ENCODE measurements at regions not wholly inside any gene's neighbourhood (a gene's known extent, or its start where the extent isn't known, plus 50 kb on each side); places are given as distances from the start of the nearest gene placed in this dataset.
A peak's percentile ranks its signal among the peaks of the same experiment; 100 is the strongest.

GRCh38 chr6:126947070-126947469 is 171.4 kb upstream of the RSPO3 start:
- H3K36me3 ChIP-seq (ENCODE audit: control insufficient read depth, insufficient read depth, low read length), result no peaks in the 10 kb centered on the region
- no peak for TF ChIP-seq CTCF (IDR thresholded peaks at IDR 0.05; ENCODE audit: insufficient read depth, low read length, severe bottlenecking)
- H3K4me3 ChIP-seq (ENCODE audit: low read depth, low read length), result no peak overlapping the region
- H3K27me3 ChIP-seq (ENCODE audit: control insufficient read depth, insufficient read depth, low read length), result no peaks in the 10 kb centered on the region
- DNase-seq (ENCODE audit: low read depth) (no peak), FAIRE-seq (peak; percentile 60)

GRCh38 chr6:126949786-126950185 is 168.7 kb upstream of the RSPO3 start:
- TF ChIP-seq CTCF (IDR thresholded peaks at IDR 0.05; ENCODE audit: insufficient read depth, low read length, severe bottlenecking), result no peak
- no peaks in the 10 kb centered on the region for H3K27me3 ChIP-seq (ENCODE audit: control insufficient read depth, insufficient read depth, low read length)
- FAIRE-seq, result no peak

GRCh38 chr6:126955621-126956020 is 162.8 kb upstream of the RSPO3 start:
- DNase-seq (ENCODE audit: low read depth) (peak; percentile 61), FAIRE-seq (no peak)
- Histone ChIP-seq H3K4me3 (ENCODE audit: low read depth, low read length) (no peak overlapping the region), H3K27me3 (ENCODE audit: control insufficient read depth, insufficient read depth, low read length) (peaks cover 2% of the 10 kb centered on the region), H3K36me3 (ENCODE audit: control insufficient read depth, insufficient read depth, low read length) (no peaks in the 10 kb centered on the region)
- no peak for TF ChIP-seq CTCF (IDR thresholded peaks at IDR 0.05; ENCODE audit: insufficient read depth, low read length, severe bottlenecking)

More at GRCh38 chr6:126949786-126950185, 168.7 kb upstream of the RSPO3 start:
- no peak overlapping the region for H3K4me3 ChIP-seq (ENCODE audit: low read depth, low read length)
- DNase-seq (ENCODE audit: low read depth), result no peak
- H3K36me3 ChIP-seq (ENCODE audit: control insufficient read depth, insufficient read depth, low read length), result no peaks in the 10 kb centered on the region

GRCh38 chr6:126957721-126958120 is 160.8 kb upstream of the RSPO3 start:
- Histone ChIP-seq H3K4me3 (ENCODE audit: low read depth, low read length) (no peak overlapping the region), H3K27me3 (ENCODE audit: control insufficient read depth, insufficient read depth, low read length) (peaks cover 2% of the 10 kb centered on the region), H3K36me3 (ENCODE audit: control insufficient read depth, insufficient read depth, low read length) (no peaks in the 10 kb centered on the region)
- DNase-seq (ENCODE audit: low read depth) (no peak), FAIRE-seq (no peak)
- TF ChIP-seq CTCF (IDR thresholded peaks at IDR 0.05; ENCODE audit: insufficient read depth, low read length, severe bottlenecking), result no peak

GRCh38 chr6:126959765-126960164 is 158.7 kb upstream of the RSPO3 start:
- Histone ChIP-seq H3K4me3 (ENCODE audit: low read depth, low read length) (no peak overlapping the region), H3K27me3 (ENCODE audit: control insufficient read depth, insufficient read depth, low read length) (peaks cover 2% of the 10 kb centered on the region), H3K36me3 (ENCODE audit: control insufficient read depth, insufficient read depth, low read length) (no peaks in the 10 kb centered on the region)
- FAIRE-seq (no peak), DNase-seq (ENCODE audit: low read depth) (no peak)
- TF ChIP-seq CTCF (IDR thresholded peaks at IDR 0.05; ENCODE audit: insufficient read depth, low read length, severe bottlenecking), result no peak

GRCh38 chr6:126963077-126963809 is 155.2 kb upstream of the RSPO3 start:
- Histone ChIP-seq H3K4me3 (ENCODE audit: low read depth, low read length) (no peak overlapping the region), H3K36me3 (ENCODE audit: control insufficient read depth, insufficient read depth, low read length) (no peaks in the 10 kb centered on the region), H3K27me3 (ENCODE audit: control insufficient read depth, insufficient read depth, low read length) (peaks cover 2% of the 10 kb centered on the region)
- TF ChIP-seq CTCF (IDR thresholded peaks at IDR 0.05; ENCODE audit: insufficient read depth, low read length, severe bottlenecking), result no peak
- DNase-seq (ENCODE audit: low read depth) (no peak), FAIRE-seq (no peak)

All from bronchial epithelial cell (primary cell).